ENCODE measurements at regions not wholly inside any gene's neighbourhood (a gene's known extent, or its start where the extent isn't known, plus 50 kb on each side); places are given as distances from the start of the nearest gene placed in this dataset.
"Not testable (repeated sequence)": the region's sequence is repeated elsewhere in the genome, so short reads cannot be mapped to it uniquely, and the experiment has no call there.

DNA sequence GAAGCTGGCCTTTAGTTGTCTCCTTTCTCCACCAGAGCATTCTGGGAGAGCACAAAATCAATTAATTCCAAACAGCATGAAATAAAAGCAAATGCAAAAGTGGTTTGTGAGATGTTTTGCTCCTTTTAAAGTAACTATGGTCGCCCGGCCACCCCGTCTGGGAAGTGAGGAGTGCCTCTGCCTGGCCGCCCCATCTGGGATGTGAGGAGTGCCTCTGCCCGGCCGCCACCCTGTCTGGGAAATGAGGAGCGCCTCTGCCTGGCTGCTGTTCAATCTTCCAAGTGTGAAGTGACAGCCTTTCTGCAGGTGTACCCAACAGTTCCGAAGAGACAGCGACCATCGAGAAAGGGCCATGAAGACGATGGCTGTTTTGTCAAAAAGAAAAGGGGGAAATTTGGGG is 381.3 kb upstream of the FGF16 start:
- H3K4me3 ChIP-seq (ENCODE audit: low read depth, low read length): no peak overlapping the region
- no peak for DNase-seq (ENCODE audit: low read depth, low spot score)
- TF ChIP-seq, protein P1, sequence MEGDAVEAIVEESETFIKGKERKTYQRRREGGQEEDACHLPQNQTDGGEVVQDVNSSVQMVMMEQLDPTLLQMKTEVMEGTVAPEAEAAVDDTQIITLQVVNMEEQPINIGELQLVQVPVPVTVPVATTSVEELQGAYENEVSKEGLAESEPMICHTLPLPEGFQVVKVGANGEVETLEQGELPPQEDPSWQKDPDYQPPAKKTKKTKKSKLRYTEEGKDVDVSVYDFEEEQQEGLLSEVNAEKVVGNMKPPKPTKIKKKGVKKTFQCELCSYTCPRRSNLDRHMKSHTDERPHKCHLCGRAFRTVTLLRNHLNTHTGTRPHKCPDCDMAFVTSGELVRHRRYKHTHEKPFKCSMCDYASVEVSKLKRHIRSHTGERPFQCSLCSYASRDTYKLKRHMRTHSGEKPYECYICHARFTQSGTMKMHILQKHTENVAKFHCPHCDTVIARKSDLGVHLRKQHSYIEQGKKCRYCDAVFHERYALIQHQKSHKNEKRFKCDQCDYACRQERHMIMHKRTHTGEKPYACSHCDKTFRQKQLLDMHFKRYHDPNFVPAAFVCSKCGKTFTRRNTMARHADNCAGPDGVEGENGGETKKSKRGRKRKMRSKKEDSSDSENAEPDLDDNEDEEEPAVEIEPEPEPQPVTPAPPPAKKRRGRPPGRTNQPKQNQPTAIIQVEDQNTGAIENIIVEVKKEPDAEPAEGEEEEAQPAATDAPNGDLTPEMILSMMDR (IDR thresholded peaks at IDR 0.05; ENCODE audit: insufficient read depth, low read length, missing control alignments): no peak
- POLR2A ChIA-PET: no interaction called here
- CTCF ChIA-PET: no interaction called here

DNA sequence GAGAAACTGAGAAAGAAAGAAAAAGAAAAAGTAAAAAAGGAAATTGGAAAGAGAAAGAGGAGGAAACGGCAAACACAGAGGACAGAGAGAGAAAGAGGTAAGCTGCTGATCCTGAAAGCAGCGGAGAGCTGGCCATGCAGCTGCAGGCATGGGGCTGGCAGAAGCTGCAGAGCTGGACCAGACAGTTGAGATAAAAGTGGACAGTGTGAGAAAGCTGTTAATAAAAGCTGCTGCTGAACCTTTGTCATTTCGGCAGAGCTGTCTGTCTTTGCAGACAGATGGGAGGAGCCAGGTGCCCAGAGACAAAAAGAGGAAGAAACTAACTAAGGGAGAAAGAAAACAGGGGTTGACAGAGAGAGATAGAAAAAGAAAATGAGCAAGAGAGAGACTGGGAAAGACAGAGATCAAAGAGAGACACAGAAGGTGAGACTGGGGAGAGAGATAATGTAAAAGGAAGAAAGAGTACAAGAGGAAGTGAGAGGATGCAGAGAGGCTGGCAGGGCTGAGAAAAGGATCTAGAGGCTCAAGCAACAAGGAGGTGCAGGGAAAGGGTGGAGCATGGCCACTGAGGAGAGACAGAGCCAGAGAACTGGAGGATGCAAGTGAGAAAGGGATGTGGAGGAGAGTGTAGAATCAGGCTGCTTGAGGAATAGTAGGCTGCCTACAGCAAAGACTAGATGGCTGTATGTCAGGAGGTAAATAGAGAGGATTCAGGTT is 376.8 kb upstream of the FGF16 start:
- H3K4me3 ChIP-seq (ENCODE audit: low read depth, low read length): no peak overlapping the region
- no peak for DNase-seq (ENCODE audit: low read depth, low spot score)
- CTCF ChIA-PET: no interaction called here
- POLR2A ChIA-PET: no interaction called here
- TF ChIP-seq, protein P1 (IDR thresholded peaks at IDR 0.05; ENCODE audit: insufficient read depth, low read length, missing control alignments): no peak

DNA sequence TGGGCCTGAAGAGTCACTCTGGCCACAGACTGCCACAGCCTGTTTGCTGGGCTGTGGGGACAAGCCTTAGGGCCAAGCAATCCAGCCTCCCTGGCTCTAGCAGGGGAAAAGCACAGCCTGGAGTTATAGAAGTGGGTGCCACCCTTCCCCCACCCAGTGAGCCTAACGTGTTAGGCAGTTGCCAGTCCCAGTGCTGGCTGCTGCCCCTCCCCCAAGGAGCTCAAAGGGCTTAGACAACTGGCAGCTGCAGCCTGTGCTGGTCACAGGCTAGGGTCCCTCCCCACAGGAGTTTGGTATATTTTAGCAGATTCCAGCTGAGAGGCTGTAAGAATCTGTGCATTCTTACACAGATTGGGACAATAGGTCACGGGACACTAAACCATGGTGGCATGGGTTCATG is 370.3 kb upstream of the FGF16 start:
- no peak overlapping the region for H3K4me3 ChIP-seq (ENCODE audit: low read depth, low read length)
- CTCF ChIA-PET: no interaction called here
- POLR2A ChIA-PET: no interaction called here
- TF ChIP-seq, protein P1 (IDR thresholded peaks at IDR 0.05; ENCODE audit: insufficient read depth, low read length, missing control alignments): no peak
- DNase-seq (ENCODE audit: low read depth, low spot score): no peak

DNA sequence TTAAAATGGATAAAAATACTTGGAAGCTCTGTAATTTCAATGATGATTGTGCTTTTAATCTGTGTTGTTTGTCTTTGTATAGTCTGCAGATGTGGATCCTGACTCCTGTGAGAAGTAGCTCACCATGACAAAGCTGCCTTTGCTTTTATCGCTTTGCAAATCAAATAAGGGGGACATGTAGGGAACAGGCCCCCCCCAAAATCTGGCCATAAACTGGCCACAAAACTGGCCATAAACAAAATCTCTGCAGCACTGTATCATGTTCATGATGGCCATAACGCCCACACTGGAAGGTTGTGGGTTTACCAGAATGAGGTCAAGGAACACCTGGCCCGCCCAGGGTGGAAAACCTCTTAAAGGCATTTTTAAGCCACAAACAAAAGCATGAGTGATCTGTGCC is 366.0 kb upstream of the FGF16 start:
- POLR2A ChIA-PET; DNase-seq (ENCODE audit: low read depth, low spot score); CTCF ChIA-PET; H3K4me3 ChIP-seq (ENCODE audit: low read depth, low read length): not testable (repeated sequence)

DNA sequence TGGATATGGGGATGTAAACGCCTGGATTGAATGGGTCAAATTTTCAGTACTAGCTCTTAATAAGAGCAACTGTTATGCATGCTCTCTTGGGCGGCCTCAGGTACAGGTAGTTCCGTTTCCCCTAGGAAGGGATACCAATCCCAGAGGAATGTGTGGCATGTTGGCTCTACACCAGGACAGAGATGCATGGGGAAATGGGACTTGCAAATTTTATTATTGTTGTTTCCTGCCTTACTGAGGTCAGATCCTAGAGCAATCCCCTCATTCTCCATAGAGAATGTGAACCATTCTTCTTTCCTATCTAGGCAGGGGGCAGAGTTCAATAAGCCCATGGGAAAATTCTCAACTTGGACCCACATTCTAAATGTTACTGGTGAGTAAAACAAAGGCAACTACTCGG is 361.8 kb upstream of the FGF16 start:
- CTCF ChIA-PET: no interaction called here
- no peak for DNase-seq (ENCODE audit: low read depth, low spot score)
- POLR2A ChIA-PET: no interaction called here

DNA sequence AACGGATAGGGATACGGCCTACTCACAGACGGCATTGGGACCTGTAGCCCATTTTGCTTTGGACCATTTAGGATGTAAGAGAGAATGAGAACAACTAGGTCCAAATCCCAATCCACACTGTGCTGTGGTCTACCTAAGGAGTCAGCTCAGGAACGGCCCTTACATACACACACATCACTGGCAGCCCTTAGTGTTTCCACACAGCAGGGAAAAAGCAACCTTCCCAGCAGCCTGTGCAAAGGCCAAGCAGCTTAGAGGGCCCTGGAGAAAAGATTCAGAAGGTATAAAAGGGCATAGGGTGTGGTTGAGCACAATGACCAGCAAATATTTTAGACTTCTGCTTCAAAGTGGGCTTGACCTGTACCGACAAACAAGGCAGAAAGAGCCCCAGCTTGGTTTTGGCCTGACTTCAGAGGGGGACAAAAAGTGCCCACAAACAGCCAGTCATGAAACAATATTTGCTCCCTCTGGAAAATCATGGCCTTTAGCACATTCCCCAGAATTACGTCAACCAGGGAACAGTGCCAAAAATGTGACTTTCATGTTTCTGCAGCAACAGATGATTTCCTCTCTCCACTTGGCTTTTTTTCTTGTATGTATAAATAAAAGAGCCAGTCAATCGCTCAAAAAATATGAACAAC is 359.5 kb upstream of the FGF16 start:
- DNase-seq (ENCODE audit: low read depth, low spot score): no peak
- ChIA-PET POLR2A (no interaction called here), CTCF (no interaction called here)
- TF ChIP-seq, protein P1 (IDR thresholded peaks at IDR 0.05; ENCODE audit: insufficient read depth, low read length, missing control alignments): no peak
- no peak overlapping the region for H3K4me3 ChIP-seq (ENCODE audit: low read depth, low read length)

More for the DNA sequence above, 361.8 kb upstream of the FGF16 start:
- TF ChIP-seq, protein P1 (IDR thresholded peaks at IDR 0.05; ENCODE audit: insufficient read depth, low read length, missing control alignments): no peak
- no peak overlapping the region for H3K4me3 ChIP-seq (ENCODE audit: low read depth, low read length)

DNA sequence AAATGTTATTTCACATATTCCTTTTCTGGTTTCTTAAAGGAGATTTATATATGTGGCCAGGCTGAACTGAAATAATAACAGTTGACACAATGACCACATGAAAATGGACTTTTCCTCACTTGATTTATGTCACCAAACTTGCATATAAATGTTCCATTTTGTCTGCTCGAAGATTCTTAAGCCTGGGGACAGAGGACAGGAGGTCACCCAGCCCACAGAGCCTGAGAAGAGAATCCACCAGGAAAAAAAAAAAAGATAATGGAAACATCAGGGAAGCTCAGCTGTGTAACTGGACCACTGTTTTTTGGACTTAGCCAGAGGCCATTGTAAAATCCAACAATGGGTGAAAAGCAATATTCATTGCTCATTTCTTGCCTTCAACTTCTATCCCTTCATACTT is 359.0 kb upstream of the FGF16 start:
- ChIA-PET CTCF (no interaction called here), POLR2A (no interaction called here)
- H3K4me3 ChIP-seq (ENCODE audit: low read depth, low read length): no peak overlapping the region
- TF ChIP-seq, protein P1 (IDR thresholded peaks at IDR 0.05; ENCODE audit: insufficient read depth, low read length, missing control alignments): no peak
- no peak for DNase-seq (ENCODE audit: low read depth, low spot score)

Measured in AG04449 (cell line).